ENCODE measurements at regions not wholly inside any gene's neighbourhood (a gene's known extent, or its start where the extent isn't known, plus 50 kb on each side); places are given as distances from the start of the nearest gene placed in this dataset.
"Not testable (repeated sequence)": the region's sequence is repeated elsewhere in the genome, so short reads cannot be mapped to it uniquely, and the experiment has no call there.

GRCh38 chr17:31611053-31611452 lies 219.6 kb downstream of the RAB11FIP4 start:
- H4K20me1 ChIP-seq (replicated peaks in 1 of 2; ENCODE audit: control insufficient read depth in 1 of 2, insufficient read depth in 2 of 2, low read length in 2 of 2); H3K9me3 ChIP-seq (ENCODE audit: insufficient read depth in 2 of 2, low read depth in 1 of 2, low read length in 1 of 2); H4K8ac ChIP-seq (ENCODE audit: extremely low read depth, insufficient read depth, low read length); H2AFZ ChIP-seq (ENCODE audit: low read length); H2BK120ac ChIP-seq (replicated peaks; ENCODE audit: low read depth, low read length); H3K36me3 ChIP-seq (ENCODE audit: control insufficient read depth in 2 of 4, insufficient read depth in 4 of 4, low read length in 3 of 4); H3K23me2 ChIP-seq (ENCODE audit: low read depth, low read length); H4K5ac ChIP-seq (ENCODE audit: insufficient read length, low read depth, low read length); H3K79me2 ChIP-seq (ENCODE audit: control insufficient read depth in 1 of 2, insufficient read depth in 2 of 2, low read length in 2 of 2); H2BK12ac ChIP-seq (ENCODE audit: low read depth, low read length); H3K18ac ChIP-seq (ENCODE audit: extremely low read depth, low read length); H3K4me2 ChIP-seq (ENCODE audit: insufficient read depth in 1 of 2, low read depth in 2 of 2, low read length in 2 of 2); H3K9ac ChIP-seq (replicated peaks in 1 of 4; ENCODE audit: extremely low read depth in 1 of 4, low read depth in 3 of 4, low read length in 3 of 4); H3K56ac ChIP-seq (replicated peaks; ENCODE audit: insufficient read length, low read depth, low read length); H2AK5ac ChIP-seq (ENCODE audit: low read depth, low read length); H2BK5ac ChIP-seq (ENCODE audit: low read depth, low read length); H3K27me3 ChIP-seq (replicated peaks in 1 of 4; ENCODE audit: control insufficient read depth in 3 of 4, extremely low read depth in 1 of 4, insufficient read depth in 3 of 4, low read length in 3 of 4); H2BK20ac ChIP-seq (ENCODE audit: low read length); H4K91ac ChIP-seq (replicated peaks; ENCODE audit: insufficient read length, low read length); CTCF ChIA-PET (ENCODE audit: partially characterized antibody); H3K4me3 ChIP-seq (ENCODE audit: extremely low read depth in 1 of 4, insufficient read depth in 2 of 4, low read depth in 3 of 4, low read length in 4 of 4); H3K14ac ChIP-seq (ENCODE audit: insufficient read length); H2BK15ac ChIP-seq (ENCODE audit: low read length); H3K27ac ChIP-seq (ENCODE audit: low read depth, low read length); FAIRE-seq; H3K23ac ChIP-seq (ENCODE audit: insufficient read length); H3K4ac ChIP-seq (replicated peaks; ENCODE audit: insufficient read length, low read depth, low read length); H3K79me1 ChIP-seq (ENCODE audit: low read depth, low read length): not testable (repeated sequence)
- POLR2A ChIA-PET (ENCODE audit: partially characterized antibody), result interaction anchor here (0.8 kb wide), 1 partner anchor 470 kb away, joined by 3 read pairs; no protein-coding TSS in a partner anchor
- peaks cover 3 to 14% (median 8%) of the 10 kb centered on the region in 4 experiments; a peak in 6 of 7 replicates for H3K4me1 ChIP-seq (replicated peaks in 1 of 4; ENCODE audit: control insufficient read depth in 3 of 4, insufficient read depth in 4 of 4, low read length in 3 of 4)
- 87% methylated on average over 4 of the region's 4 CpGs; no CpG with 5 or more reads in 1 of the 2 experiments for WGBS, 2 experiments (ENCODE audit: extremely low coverage in 1 of 2, insufficient coverage in 1 of 2, insufficient read length in 1 of 2, insufficient replicate concordance in 2 of 2, low coverage in 1 of 2, low lambda C conversion rate in 2 of 2, missing lambda C conversion rate in 1 of 2)
- peak in 1 of 2 experiments; percentile 30 for DNase-seq (ENCODE audit: low read depth in 1 of 2, low spot score in 2 of 2)
- peak; percentile 58; the same call in 1 of the 2 replicates for TF ChIP-seq SRF (IDR thresholded peaks at IDR 0.05; ENCODE audit: low read depth, low read length)

All from H1 (cell line).